BJ (cell line): ENCODE measurements at regions not wholly inside any gene's neighbourhood (a gene's known extent, or its start where the extent isn't known, plus 50 kb on each side); places are given as distances from the start of the nearest gene placed in this dataset.

Experiments
- CTCF ChIA-PET: fragments of 350-600 bp; formaldehyde crosslinking; extraction: SDS; loops from one replicate; lab custom pipeline; 2021; ENCODE audit warnings: antibody characterized with exemption, inconsistent platforms; lab: Yijun Ruan, JAX
- POLR2A ChIA-PET: fragments of 300-600 bp; sonication (Branson Sonifier 250); formaldehyde crosslinking; extraction: SDS; loops from one replicate; lab custom pipeline; 2021; ENCODE audit warnings: antibody characterized with exemption; lab: Charles Lee
- DNase-seq: peaks from one replicate; pipeline ENCODE4 v3.0.0-alpha.2; 2011; ENCODE audit warnings: low read depth
- H3K27me3 ChIP-seq: 2 replicates; pipeline ENCODE4 v1.6.0; 2011; ENCODE audit warnings: low read length; ENCODE audit not compliant: control insufficient read depth, insufficient read depth
- H3K36me3 ChIP-seq: 2 replicates; pipeline ENCODE4 v1.5.1; 2011; ENCODE audit warnings: low read length; ENCODE audit not compliant: control insufficient read depth, insufficient read depth
- H3K4me3 ChIP-seq: 2 replicates; pipeline ENCODE4 v1.5.1; 2011; ENCODE audit warnings: low read depth, mild to moderate bottlenecking, control low read depth, low read length
- CTCF ChIP-seq: IDR thresholded peaks from 2 replicates; pipeline ENCODE4 v1.5.1; 2011; ENCODE audit warnings: low read depth, mild to moderate bottlenecking, control low read depth, inconsistent platforms, low read length, moderate library complexity; ENCODE audit not compliant: insufficient read depth

GRCh38 chr14:95431199-95432143 is 85.0 kb downstream of the SYNE3 start:
- ChIA-PET CTCF (interaction anchor here (0.6 to 3.1 kb wide), 13 partner anchors 9 to 745 kb away, joined by 3 to 18 read pairs (median 4); no protein-coding TSS in a partner anchor), POLR2A (no interaction called here)
- Histone ChIP-seq H3K36me3 (peaks cover 7% of the 10 kb centered on the region), H3K27me3 (no peaks in the 10 kb centered on the region), H3K4me3 (no peak overlapping the region)
- no peak for DNase-seq
- peak; percentile 40 for TF ChIP-seq CTCF

- ChIA-PET POLR2A (no interaction called here), CTCF (interaction anchor here (0.9 to 2.2 kb wide), 6 partner anchors 8 to 103 kb away, joined by 3 to 8 read pairs (median 4); no protein-coding TSS in a partner anchor)
- Histone ChIP-seq H3K36me3 (peaks cover 4% of the 10 kb centered on the region), H3K4me3 (no peak overlapping the region), H3K27me3 (no peaks in the 10 kb centered on the region)
- no peak for DNase-seq
- no peak for TF ChIP-seq CTCF
Observed at GRCh38 chr14:95428557-95428956, 87.9 kb downstream of the SYNE3 start.

GRCh38 chr14:95426116-95426475 is 90.4 kb downstream of the SYNE3 start:
- ChIA-PET POLR2A (no interaction called here), CTCF (interaction anchor here (1.1 to 1.4 kb wide), 4 partner anchors 11 to 747 kb away, joined by 3 to 6 read pairs (median 4); no protein-coding TSS in a partner anchor)
- Histone ChIP-seq H3K27me3 (no peaks in the 10 kb centered on the region), H3K36me3 (no peaks in the 10 kb centered on the region), H3K4me3 (no peak overlapping the region)
- TF ChIP-seq CTCF, result no peak
- no peak for DNase-seq

- CTCF ChIA-PET, result interaction anchor here (1.1 to 1.4 kb wide), 3 partner anchors 11 to 569 kb away, joined by 3 to 6 read pairs (median 4); no protein-coding TSS in a partner anchor
- DNase-seq, result no peak
- POLR2A ChIA-PET, result interaction anchor here (0.6 kb wide), 1 partner anchor 47 kb away, joined by 3 read pairs; no protein-coding TSS in a partner anchor
Observed at GRCh38 chr14:95425369-95426115, 90.9 kb downstream of the SYNE3 start.

More at GRCh38 chr14:95425369-95426115, 90.9 kb downstream of the SYNE3 start:
- TF ChIP-seq CTCF, result no peak
- Histone ChIP-seq H3K27me3 (no peaks in the 10 kb centered on the region), H3K4me3 (no peak overlapping the region), H3K36me3 (no peaks in the 10 kb centered on the region)
